Neuronal stem cell (in vitro differentiated cells): ENCODE measurements at regions not wholly inside any gene's neighbourhood (a gene's known extent, or its start where the extent isn't known, plus 50 kb on each side); places are given as distances from the start of the nearest gene placed in this dataset.

ENCODE experiments used
- DNase-seq: peaks from one replicate; pipeline ENCODE4 v3.0.0-alpha.2; 2013; ENCODE audit warnings: low spot score
- H2AFZ ChIP-seq: one replicate; pipeline ENCODE4 v1.6.1; 2013; ENCODE audit warnings: mild to moderate bottlenecking, low read length, inconsistent platforms
- H2AK5ac ChIP-seq: 2 replicates; pipeline ENCODE4 v1.6.1; 2013; ENCODE audit warnings: low read depth, mild to moderate bottlenecking, inconsistent platforms, low read length, moderate library complexity, mixed read lengths
- H2BK120ac ChIP-seq: 2 replicates; pipeline ENCODE4 v1.6.1; 2013; ENCODE audit warnings: low read depth, mild to moderate bottlenecking, inconsistent platforms, low read length, moderate library complexity, mixed read lengths
- H2BK12ac ChIP-seq: one replicate; pipeline ENCODE4 v1.6.1; 2013; ENCODE audit warnings: low read length, inconsistent platforms
- H2BK15ac ChIP-seq: 2 replicates; pipeline ENCODE4 v1.6.1; 2013; ENCODE audit warnings: mild to moderate bottlenecking, low read length, inconsistent platforms, mixed read lengths
- H2BK5ac ChIP-seq: one replicate; pipeline ENCODE4 v1.6.1; 2013; ENCODE audit warnings: inconsistent platforms, mild to moderate bottlenecking, low read length, moderate library complexity
- H3K14ac ChIP-seq: one replicate; pipeline ENCODE4 v1.6.1; 2013; ENCODE audit warnings: low read length, inconsistent platforms
- H3K18ac ChIP-seq: 2 replicates; pipeline ENCODE4 v1.6.1; 2013; ENCODE audit warnings: low read length, inconsistent platforms
- H3K23ac ChIP-seq: 2 replicates; pipeline ENCODE4 v1.6.1; 2013; ENCODE audit warnings: low read depth, mild to moderate bottlenecking, mixed read lengths, low read length, inconsistent platforms; ENCODE audit not compliant: poor library complexity
- H3K27ac ChIP-seq: replicated peaks from 3 replicates; pipeline ENCODE4 v1.5.1; 2013; ENCODE audit warnings: low read length, inconsistent platforms
- H3K27me3 ChIP-seq, 3 experiments: 2 replicates each; pipeline ENCODE4 v1.6.1; 2013; ENCODE audit warnings: low read length in 3 of 3, mild to moderate bottlenecking in 2 of 3, inconsistent platforms in 1 of 3, low read depth in 1 of 3, mixed read lengths in 1 of 3, moderate library complexity in 1 of 3; ENCODE audit not compliant: control insufficient read depth in 3 of 3, insufficient read depth in 3 of 3
- H3K36me3 ChIP-seq, 2 donors: replicated peaks in 1 of 2; 2 replicates each; pipeline ENCODE4 v1.6.1; 2013; ENCODE audit warnings: low read length in 2 of 2; ENCODE audit not compliant: control insufficient read depth in 2 of 2, insufficient read depth in 2 of 2
- H3K4ac ChIP-seq: 2 replicates; pipeline ENCODE4 v1.6.1; 2013; ENCODE audit warnings: inconsistent platforms, mild to moderate bottlenecking, low read length, moderate library complexity
- H3K4me1 ChIP-seq, 2 donors: 1 replicate in 1 of 2; 2 replicates in 1 of 2; pipeline ENCODE4 v1.6.1; 2013; ENCODE audit warnings: low read length in 2 of 2, low read depth in 1 of 2; ENCODE audit not compliant: control insufficient read depth in 2 of 2, insufficient read depth in 1 of 2
- H3K4me2 ChIP-seq: one replicate; pipeline ENCODE4 v1.6.1; 2013; ENCODE audit warnings: mild to moderate bottlenecking, low read length, inconsistent platforms; ENCODE audit not compliant: insufficient read depth, poor library complexity, severe bottlenecking
- H3K4me3 ChIP-seq, 2 donors: 2 replicates each; pipeline ENCODE4 v1.5.1; 2013; ENCODE audit warnings: low read length in 2 of 2, mild to moderate bottlenecking in 2 of 2, inconsistent platforms in 1 of 2, moderate library complexity in 1 of 2
- H3K79me1 ChIP-seq: one replicate; pipeline ENCODE4 v1.6.1; 2013; ENCODE audit warnings: low read depth, mild to moderate bottlenecking, inconsistent platforms, low read length, moderate library complexity
- H3K9ac ChIP-seq: one replicate; pipeline ENCODE4 v1.6.1; 2013; ENCODE audit warnings: mild to moderate bottlenecking, low read depth, low read length, inconsistent platforms; ENCODE audit not compliant: poor library complexity
- H3K9me3 ChIP-seq, 2 donors: replicated peaks in 1 of 2; 2 replicates each; pipeline versions ENCODE3 to v1.6.1; 2013; ENCODE audit warnings: low read length in 2 of 2, mild to moderate bottlenecking in 2 of 2, inconsistent platforms in 1 of 2, low read depth in 1 of 2, mixed read lengths in 1 of 2, moderate library complexity in 1 of 2; ENCODE audit not compliant: control insufficient read depth in 2 of 2, insufficient read depth in 1 of 2
- H4K8ac ChIP-seq: one replicate; pipeline ENCODE4 v1.6.1; 2013; ENCODE audit warnings: low read depth, mild to moderate bottlenecking, inconsistent platforms, low read length, moderate library complexity
- H4K91ac ChIP-seq: one replicate; pipeline ENCODE4 v1.6.1; 2013; ENCODE audit warnings: low read length, low read depth, mild to moderate bottlenecking, inconsistent platforms; ENCODE audit not compliant: poor library complexity
- whole genome bisulfite sequencing, 2 donors: extraction: QIAGEN DNeasy Blood & Tissue Kit; methylation state at CpG; one replicate each; pipeline ENCODE4 v1.1.7; 2013; ENCODE audit warnings: missing lambda C conversion rate in 2 of 2, mixed read lengths in 1 of 2; ENCODE audit not compliant: insufficient read length in 2 of 2, insufficient replicate concordance in 1 of 2; ENCODE audit errors: extremely low coverage in 2 of 2; 5-methylcytosine and 5-hydroxymethylcytosine counted together

- Histone ChIP-seq H3K4me2 (no peak overlapping the region), H3K36me3 (no peaks in the 10 kb centered on the region), H3K79me1 (no peaks in the 10 kb centered on the region), H3K18ac (no peak overlapping the region), H4K8ac (no peak overlapping the region), H3K4ac (no peak overlapping the region), H2BK120ac (no peak overlapping the region), H2BK12ac (no peak overlapping the region), H2BK5ac (no peak overlapping the region), H3K4me1 (peaks cover 0 to 5% of the 10 kb centered on the region in 2 donors), H3K9me3 (no peaks in the 10 kb centered on the region), H3K9ac (no peak overlapping the region), H3K14ac (no peak overlapping the region), H3K27ac (no peak overlapping the region), H3K27me3 (no peaks in the 10 kb centered on the region), H2AFZ (no peak overlapping the region), H3K4me3 (no peak overlapping the region), H3K23ac (no peak overlapping the region), H2BK15ac (no peak overlapping the region), H4K91ac (no peak overlapping the region), H2AK5ac (no peak overlapping the region)
- WGBS, 2 donors, result no CpG with 5 or more reads among the region's 6 CpGs
- no peak for DNase-seq
These were observed 151.3 kb upstream of the SULF2 start for GRCh38 chr20:47936612-47937011.

DNA sequence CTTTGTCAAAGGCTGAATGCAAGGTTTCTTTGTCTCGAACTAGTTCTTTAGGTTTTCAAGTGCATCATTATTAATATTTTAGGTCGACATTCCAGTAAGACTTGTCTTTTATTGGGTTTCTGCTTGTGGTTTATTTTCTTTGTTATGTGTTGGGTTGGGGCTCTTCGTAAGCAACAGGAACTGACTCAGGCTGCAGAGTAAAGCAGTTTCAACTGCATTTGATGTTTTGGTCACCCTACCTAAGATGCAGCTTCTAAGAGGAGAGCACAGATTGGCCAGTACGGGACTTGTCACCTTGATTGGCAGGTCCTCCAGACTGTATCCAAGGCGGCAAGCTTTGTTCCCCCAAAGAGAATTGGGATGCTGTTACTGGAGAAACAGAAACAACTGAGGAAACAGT lies 149.5 kb upstream of the SULF2 start:
- Histone ChIP-seq H3K9me3 (peaks cover 0 to 3% of the 10 kb centered on the region in 2 donors), H3K4ac (no peak overlapping the region), H3K18ac (no peak overlapping the region), H2BK15ac (no peak overlapping the region), H3K9ac (no peak overlapping the region), H3K4me2 (no peak overlapping the region), H2AFZ (no peak overlapping the region), H2BK120ac (no peak overlapping the region), H3K4me1 (peaks cover 0 to 10% of the 10 kb centered on the region in 2 donors), H3K36me3 (no peaks in the 10 kb centered on the region), H3K27ac (no peak overlapping the region), H4K8ac (no peak overlapping the region), H3K23ac (no peak overlapping the region), H3K27me3 (no peaks in the 10 kb centered on the region), H3K4me3 (no peak overlapping the region), H2BK5ac (no peak overlapping the region), H4K91ac (no peak overlapping the region), H2AK5ac (no peak overlapping the region), H3K14ac (no peak overlapping the region), H2BK12ac (no peak overlapping the region), H3K79me1 (no peaks in the 10 kb centered on the region)
- no CpG with 5 or more reads among the region's 5 CpGs for WGBS, 2 donors
- no peak for DNase-seq

DNA sequence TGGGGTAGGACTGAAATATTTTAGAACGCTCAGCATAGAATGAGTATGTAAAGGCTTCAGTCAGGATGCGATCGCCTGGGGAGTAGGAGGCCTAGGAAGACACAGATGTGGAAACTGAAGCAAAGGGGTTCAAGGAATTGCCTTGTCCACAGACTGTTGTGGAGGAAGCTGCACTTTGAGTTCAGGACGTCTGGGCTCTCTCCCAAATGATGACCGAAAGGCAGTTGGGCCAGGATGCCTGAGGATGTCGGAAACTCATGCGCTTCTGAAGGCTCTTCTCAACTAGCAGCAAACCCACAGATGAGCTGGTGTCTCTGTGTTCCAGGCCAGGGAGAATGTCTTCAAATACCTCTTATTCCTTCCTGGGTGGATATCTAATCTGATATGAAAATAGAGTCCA lies 146.2 kb upstream of the SULF2 start:
- no peak overlapping the region for H3K4me2 ChIP-seq
- no peak overlapping the region for H2BK15ac ChIP-seq
- H3K18ac ChIP-seq, result peak overlapping the region; percentile 48
- no peak overlapping the region for H2BK12ac ChIP-seq
- no peak for DNase-seq
- H3K9me3 ChIP-seq, result peaks cover 0 to 3% of the 10 kb centered on the region in 2 donors
- H3K4ac ChIP-seq, result no peak overlapping the region
- no peaks in the 10 kb centered on the region for H3K79me1 ChIP-seq
- no peaks in the 10 kb centered on the region for H3K36me3 ChIP-seq
- H2AK5ac ChIP-seq, result no peak overlapping the region
- H3K27ac ChIP-seq, result no peak overlapping the region
- no peak overlapping the region for H2BK5ac ChIP-seq
- H2BK120ac ChIP-seq, result no peak overlapping the region
- H3K4me1 ChIP-seq, result peaks cover 0 to 9% of the 10 kb centered on the region in 2 donors
- no peak overlapping the region for H3K4me3 ChIP-seq
- H3K27me3 ChIP-seq, result no peaks in the 10 kb centered on the region
- no peak overlapping the region for H3K23ac ChIP-seq
- no peak overlapping the region for H4K8ac ChIP-seq
- no peak overlapping the region for H4K91ac ChIP-seq
- no peak overlapping the region for H3K9ac ChIP-seq
- WGBS, 2 donors, result no CpG with 5 or more reads among the region's 7 CpGs
- no peak overlapping the region for H3K14ac ChIP-seq
- H2AFZ ChIP-seq, result no peak overlapping the region

- no peak overlapping the region for H2AFZ ChIP-seq
- H3K4me1 ChIP-seq, result peaks cover 0 to 9% of the 10 kb centered on the region in 2 donors
- H3K27ac ChIP-seq, result no peak overlapping the region
- H3K27me3 ChIP-seq, result no peaks in the 10 kb centered on the region
- H3K9ac ChIP-seq, result no peak overlapping the region
- no peak overlapping the region for H3K23ac ChIP-seq
- no peak overlapping the region for H3K4me3 ChIP-seq
- H2BK12ac ChIP-seq, result no peak overlapping the region
- no peak overlapping the region for H2AK5ac ChIP-seq
- peaks cover 0 to 3% of the 10 kb centered on the region in 2 donors for H3K9me3 ChIP-seq
- H3K4ac ChIP-seq, result no peak overlapping the region
- no peaks in the 10 kb centered on the region for H3K79me1 ChIP-seq
- WGBS, 2 donors, result no CpG with 5 or more reads among the region's 2 CpGs
- H3K36me3 ChIP-seq, result no peaks in the 10 kb centered on the region
- H3K14ac ChIP-seq, result no peak overlapping the region
- no peak overlapping the region for H2BK120ac ChIP-seq
- no peak overlapping the region for H2BK5ac ChIP-seq
- no peak overlapping the region for H2BK15ac ChIP-seq
- no peak overlapping the region for H4K91ac ChIP-seq
- H3K18ac ChIP-seq, result no peak overlapping the region
- DNase-seq, result no peak
- no peak overlapping the region for H3K4me2 ChIP-seq
- no peak overlapping the region for H4K8ac ChIP-seq
These were observed 145.7 kb upstream of the SULF2 start for GRCh38 chr20:47931002-47931401.
